GM23338 (cell line): ENCODE measurements at regions not wholly inside any gene's neighbourhood (a gene's known extent, or its start where the extent isn't known, plus 50 kb on each side); places are given as distances from the start of the nearest gene placed in this dataset.
A peak's percentile ranks its signal among the peaks of the same experiment; 100 is the strongest.

Source experiments
- ATAC-seq: fragments of 200-7000 bp; cut with Tn5 transposase; 3 replicates; pipeline ENCODE4 v1.9.1; 2020
- DNase-seq: peaks from one replicate; pipeline ENCODE4 v3.0.0-alpha.2; 2015; ENCODE audit warnings: low spot score
- H2AFZ ChIP-seq: fragments of 200-600 bp; sonication (generic); 2 replicates; pipeline ENCODE4 v1.8.0; 2016; ENCODE audit warnings: antibody characterized with exemption, mild to moderate bottlenecking, moderate library complexity
- H3F3A ChIP-seq: fragments of 200-600 bp; sonication (generic); replicated peaks from 2 replicates; pipeline ENCODE4 v1.8.0; 2017; ENCODE audit warnings: antibody characterized with exemption, mixed run types, low read depth
- H3K27ac ChIP-seq: fragments of 200-600 bp; sonication (generic); 2 replicates; pipeline ENCODE4 v1.6.1; 2016; ENCODE audit warnings: low read depth
- H3K27me3 ChIP-seq: fragments of 200-600 bp; sonication (generic); 2 replicates; pipeline ENCODE4 v1.8.0; 2016; ENCODE audit warnings: mild to moderate bottlenecking, mixed run types, moderate library complexity; ENCODE audit not compliant: insufficient read depth
- H3K36me3 ChIP-seq: fragments of 200-600 bp; sonication (generic); 2 replicates; pipeline ENCODE4 v1.8.0; 2016; ENCODE audit warnings: mild to moderate bottlenecking; ENCODE audit not compliant: insufficient read depth
- H3K4me1 ChIP-seq: fragments of 200-600 bp; sonication (generic); 2 replicates; pipeline ENCODE4 v1.8.0; 2016; ENCODE audit warnings: mild to moderate bottlenecking, moderate library complexity; ENCODE audit not compliant: insufficient read depth
- H3K4me2 ChIP-seq: fragments of 200-600 bp; sonication (generic); 2 replicates; pipeline ENCODE4 v1.7.1; 2017; ENCODE audit warnings: mixed run types
- H3K4me3 ChIP-seq: fragments of 200-600 bp; sonication (generic); 2 replicates; pipeline ENCODE4 v1.6.1; 2016; ENCODE audit warnings: mixed run types
- H3K79me2 ChIP-seq: fragments of 200-600 bp; sonication (generic); replicated peaks from 2 replicates; pipeline ENCODE4 v1.8.0; 2017; ENCODE audit warnings: mild to moderate bottlenecking; ENCODE audit not compliant: insufficient read depth
- H3K9me2 ChIP-seq: fragments of 200-600 bp; sonication (generic); 2 replicates; pipeline ENCODE4 v1.8.0; 2017; ENCODE audit not compliant: insufficient read depth
- H4K20me1 ChIP-seq: fragments of 200-600 bp; sonication (generic); replicated peaks from 2 replicates; pipeline ENCODE4 v1.8.0; 2017; ENCODE audit warnings: mild to moderate bottlenecking; ENCODE audit not compliant: insufficient read depth
- H3K27ac Mint-ChIP-seq: 2 replicates; pipeline ENCODE4 v1.8.0; 2020; ENCODE audit warnings: inconsistent platforms, mild to moderate bottlenecking, moderate library complexity, mixed read lengths
- H3K27me3 Mint-ChIP-seq: 3 replicates; pipeline ENCODE4 v1.8.0; 2022; ENCODE audit warnings: low read depth, mild to moderate bottlenecking, moderate library complexity, mixed read lengths, inconsistent platforms; ENCODE audit not compliant: insufficient read depth, poor library complexity
- H3K36me3 Mint-ChIP-seq: 3 replicates; pipeline ENCODE4 v1.8.0; 2021; ENCODE audit warnings: low read depth, mild to moderate bottlenecking, inconsistent platforms, moderate library complexity, mixed read lengths
- H3K4me1 Mint-ChIP-seq: 3 replicates; pipeline ENCODE4 v1.8.0; 2020; ENCODE audit warnings: mild to moderate bottlenecking, inconsistent platforms, mixed read lengths
- H3K4me3 Mint-ChIP-seq: 3 replicates; pipeline ENCODE4 v1.8.0; 2021; ENCODE audit warnings: moderate library complexity, mild to moderate bottlenecking, inconsistent platforms, mixed read lengths
- H3K9me3 Mint-ChIP-seq: 3 replicates; pipeline ENCODE4 v1.8.0; 2020; ENCODE audit warnings: moderate library complexity, mild to moderate bottlenecking, inconsistent platforms, mixed read lengths
- CREB1 ChIP-seq: fragments of 250-450 bp; sonication (Bioruptor Pico); IDR thresholded peaks from 2 replicates; pipeline ENCODE4 v1.5.0; 2020; ENCODE audit warnings: low read depth, mild to moderate bottlenecking, moderate library complexity
- CTCF ChIP-seq, 2 experiments: fragments of 200-600 bp in 1 of 2; sonication (generic) in 1 of 2; conservative IDR thresholded peaks; 2 replicates each; pipeline versions ENCODE4 v1.5.1 to v1.6.1; 2016 to 2017; ENCODE audit warnings: antibody characterized with exemption in 2 of 2, low read depth in 2 of 2, mild to moderate bottlenecking in 2 of 2, moderate library complexity in 1 of 2
- EZH2 ChIP-seq: fragments of 200-600 bp; sonication (generic); IDR thresholded peaks from one replicate; pipeline ENCODE4 v1.8.0; 2017; ENCODE audit warnings: antibody characterized with exemption, mild to moderate bottlenecking, low read depth; ENCODE audit not compliant: unreplicated experiment
- EZH2phosphoT487 ChIP-seq: fragments of 200-600 bp; sonication (generic); IDR thresholded peaks from one replicate; pipeline ENCODE4 v1.8.1; 2018; ENCODE audit warnings: antibody characterized with exemption; ENCODE audit not compliant: unreplicated experiment
- JUNB ChIP-seq: IDR thresholded peaks from one replicate; pipeline ENCODE4 v1.6.1; 2016; ENCODE audit warnings: antibody characterized with exemption; ENCODE audit not compliant: unreplicated experiment
- REST ChIP-seq: IDR thresholded peaks from one replicate; pipeline ENCODE4 v1.6.1; 2018; ENCODE audit warnings: antibody characterized with exemption; ENCODE audit not compliant: unreplicated experiment
- ZNF114 ChIP-seq: fragments of 250-450 bp; sonication (Bioruptor Pico); IDR thresholded peaks from 2 replicates; pipeline ENCODE4 v1.5.0; 2020; ENCODE audit warnings: mild to moderate bottlenecking, moderate library complexity
- ZNF331 ChIP-seq: fragments of 250-450 bp; sonication (Bioruptor Pico); IDR thresholded peaks from 2 replicates; pipeline ENCODE4 v1.5.0; 2020; ENCODE audit warnings: low read depth, mild to moderate bottlenecking, moderate library complexity

- Histone ChIP-seq H3K4me3 (no peak overlapping the region), H3K4me1 (no peaks in the 10 kb centered on the region), H3K36me3 (no peaks in the 10 kb centered on the region), H2AFZ (no peak overlapping the region; the same call in 1 of the 2 replicates), H3F3A (no peaks in the 10 kb centered on the region), H3K27ac (0 out of 2 replicates have a peak overlapping the region, but pooled peaks have one; percentile 3), H3K4me2 (no peak overlapping the region), H3K27me3 (no peaks in the 10 kb centered on the region), H3K9me2 (no peaks in the 10 kb centered on the region), H3K79me2 (no peaks in the 10 kb centered on the region), H4K20me1 (no peaks in the 10 kb centered on the region)
- ATAC-seq = peak; percentile 61
- Mint-ChIP-seq H3K36me3 (peaks cover 4% of the 10 kb centered on the region; the same call in 2 of the 3 replicates), H3K9me3 (peaks cover 56% of the 10 kb centered on the region), H3K4me3 (no peak overlapping the region), H3K27me3 (no peaks in the 10 kb centered on the region), H3K27ac (no peak overlapping the region), H3K4me1 (peaks cover 6% of the 10 kb centered on the region)
- peak; percentile 13 to 36; a peak in 3 of 4 replicates for TF ChIP-seq CTCF (conservative IDR thresholded peaks at IDR 0.05; ENCODE audit: low read depth in 2 of 2)
- no peak for TF ChIP-seq EZH2phosphoT487
- DNase-seq = peak; percentile 17
Measured at GRCh38 chr4:189843413-189844009, 97.2 kb upstream of the FRG1 start.

GRCh38 chr4:189845145-189845846 is 95.4 kb upstream of the FRG1 start:
- Mint-ChIP-seq H3K27ac (no peak overlapping the region), H3K4me1 (peaks cover 6% of the 10 kb centered on the region), H3K9me3 (peaks cover 50% of the 10 kb centered on the region), H3K4me3 (no peak overlapping the region), H3K36me3 (peaks cover 4% of the 10 kb centered on the region; the same call in 2 of the 3 replicates), H3K27me3 (no peaks in the 10 kb centered on the region)
- Histone ChIP-seq H3K27me3 (no peaks in the 10 kb centered on the region), H2AFZ (no peak overlapping the region), H3K4me2 (no peak overlapping the region), H3K27ac (no peak overlapping the region), H3K36me3 (no peaks in the 10 kb centered on the region), H3K79me2 (no peaks in the 10 kb centered on the region), H3K4me1 (no peaks in the 10 kb centered on the region), H3F3A (no peaks in the 10 kb centered on the region), H3K9me2 (no peaks in the 10 kb centered on the region), H3K4me3 (no peak overlapping the region), H4K20me1 (no peaks in the 10 kb centered on the region)
- ATAC-seq = no peak
- DNase-seq = no peak
- TF ChIP-seq ZNF114 (CRISPR knock-in tag) (no peak), REST (no peak), ZNF331 (CRISPR knock-in tag) (no peak), CREB1 (CRISPR knock-in tag) (no peak), JUNB (no peak), EZH2 (no peak), CTCF (conservative IDR thresholded peaks at IDR 0.05; ENCODE audit: low read depth in 2 of 2) (no peak)
